C4-2B (cell line): ENCODE measurements at regions not wholly inside any gene's neighbourhood (a gene's known extent, or its start where the extent isn't known, plus 50 kb on each side); places are given as distances from the start of the nearest gene placed in this dataset.

Source experiments
- H3K27ac ChIP-seq: fragments of 450-650 bp; 2 replicates; pipeline ENCODE4 v1.5.1; 2017
- CTCF ChIP-seq: fragments of 450-650 bp; conservative IDR thresholded peaks from 2 replicates; pipeline ENCODE4 v1.5.1; 2017; ENCODE audit warnings: mild to moderate bottlenecking
- ZFX ChIP-seq: fragments of 450-650 bp; IDR thresholded peaks from 2 replicates; pipeline ENCODE4 v1.6.1; 2017

GRCh38 chr2:234623521-234623991, 126.7 kb upstream of the ARL4C start:
- H3K27ac ChIP-seq, result no peak overlapping the region
- TF ChIP-seq ZFX (no peak), CTCF (no peak)

- no peak overlapping the region for H3K27ac ChIP-seq
- TF ChIP-seq ZFX, result no peak
- TF ChIP-seq CTCF, result no peak
These were observed 124.2 kb upstream of the ARL4C start for GRCh38 chr2:234621120-234621519.

GRCh38 chr2:234620018-234620417, 123.1 kb upstream of the ARL4C start:
- no peak for TF ChIP-seq CTCF
- TF ChIP-seq ZFX, result no peak
- H3K27ac ChIP-seq, result no peak overlapping the region

GRCh38 chr2:234615643-234616356, 118.9 kb upstream of the ARL4C start:
- TF ChIP-seq ZFX (no peak), CTCF (no peak)
- no peak overlapping the region for H3K27ac ChIP-seq

GRCh38 chr2:234611209-234611608, 114.3 kb upstream of the ARL4C start:
- TF ChIP-seq CTCF (peak; percentile 49), ZFX (no peak)
- H3K27ac ChIP-seq, result no peak overlapping the region

- H3K27ac ChIP-seq, result no peak overlapping the region
- no peak for TF ChIP-seq CTCF
These were observed 112.1 kb upstream of the ARL4C start for GRCh38 chr2:234608946-234609345.

- H3K27ac ChIP-seq, result no peak overlapping the region
- no peak for TF ChIP-seq CTCF
- no peak for TF ChIP-seq ZFX
These were observed 110.8 kb upstream of the ARL4C start for GRCh38 chr2:234607691-234608090.
